ENCODE measurements at regions not wholly inside any gene's neighbourhood (a gene's known extent, or its start where the extent isn't known, plus 50 kb on each side); places are given as distances from the start of the nearest gene placed in this dataset.

GRCh38 chr9:31916591-31917241, 467.7 kb upstream of the ACO1 start:
- no peak for TF ChIP-seq POLR2A (IDR thresholded peaks at IDR 0.05; ENCODE audit: low read length)
- TF ChIP-seq GATA1 (IDR thresholded peaks at IDR 0.05; ENCODE audit: low read depth, low read length) = no peak

All from erythroblast (primary cell).